ENCODE measurements at regions not wholly inside any gene's neighbourhood (a gene's known extent, or its start where the extent isn't known, plus 50 kb on each side); places are given as distances from the start of the nearest gene placed in this dataset.

DNA sequence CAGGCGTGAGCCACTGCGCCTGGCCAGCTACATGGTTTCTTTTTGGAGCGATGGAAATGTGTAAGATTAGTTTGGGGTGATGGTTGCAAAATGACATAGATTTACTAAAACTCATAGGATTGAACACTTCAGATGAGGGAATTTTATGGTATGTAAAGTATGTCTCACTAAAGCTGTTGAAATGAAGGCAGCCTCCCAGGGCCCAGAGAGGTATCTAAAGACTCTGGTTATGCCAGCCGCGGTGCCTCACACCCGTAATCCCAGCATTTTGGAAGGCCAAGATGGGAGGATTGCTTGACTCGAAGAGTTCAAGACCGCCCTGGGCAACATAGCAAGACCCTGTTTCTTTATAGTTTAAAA lies 254.9 kb downstream of the PARN start:
- TF ChIP-seq ZNF274 (IDR thresholded peaks at IDR 0.05; ENCODE audit: low read depth, low read length) (no peak), SUZ12 (IDR thresholded peaks at IDR 0.05; ENCODE audit: extremely low read depth, insufficient read depth, insufficient read length) (no peak)

All from NT2/D1 (cell line).